ENCODE measurements at regions not wholly inside any gene's neighbourhood (a gene's known extent, or its start where the extent isn't known, plus 50 kb on each side); places are given as distances from the start of the nearest gene placed in this dataset.
A peak's percentile ranks its signal among the peaks of the same experiment; 100 is the strongest.

DNA sequence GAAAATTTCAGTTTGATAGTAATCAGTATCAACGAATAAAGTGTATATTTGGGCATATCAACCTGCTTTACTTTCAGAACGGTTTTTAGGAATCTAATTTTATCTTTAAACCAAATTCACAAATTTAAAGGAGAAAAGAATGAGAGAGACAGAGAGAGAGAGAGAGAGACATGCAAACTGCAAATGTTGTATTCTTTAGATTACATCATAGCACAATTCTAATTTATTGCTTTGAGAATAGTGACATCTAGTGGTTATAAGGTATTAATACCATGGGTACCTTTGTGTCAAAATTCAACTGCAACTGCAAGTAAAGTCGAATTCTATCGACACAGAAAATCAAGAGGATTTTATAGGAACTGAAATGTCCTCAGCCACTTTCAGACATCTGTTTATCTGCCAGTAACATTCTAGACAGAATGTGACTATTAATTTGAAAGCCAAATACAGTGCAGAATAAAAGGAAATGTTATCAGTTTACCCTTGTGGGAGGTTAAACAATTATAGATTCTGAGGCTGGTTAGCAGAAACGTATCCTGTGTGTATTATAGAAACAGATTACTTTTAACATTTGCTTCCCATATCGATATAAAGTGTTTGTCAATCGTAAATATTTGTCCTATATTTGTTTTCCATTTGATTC, 529.8 kb upstream of the VRK2 start:
- ATAC-seq (no peak), DNase-seq (no peak)

GRCh38 chr2:57523304-57523703, 523.3 kb upstream of the VRK2 start:
- DNase-seq (no peak), ATAC-seq (no peak)

DNA sequence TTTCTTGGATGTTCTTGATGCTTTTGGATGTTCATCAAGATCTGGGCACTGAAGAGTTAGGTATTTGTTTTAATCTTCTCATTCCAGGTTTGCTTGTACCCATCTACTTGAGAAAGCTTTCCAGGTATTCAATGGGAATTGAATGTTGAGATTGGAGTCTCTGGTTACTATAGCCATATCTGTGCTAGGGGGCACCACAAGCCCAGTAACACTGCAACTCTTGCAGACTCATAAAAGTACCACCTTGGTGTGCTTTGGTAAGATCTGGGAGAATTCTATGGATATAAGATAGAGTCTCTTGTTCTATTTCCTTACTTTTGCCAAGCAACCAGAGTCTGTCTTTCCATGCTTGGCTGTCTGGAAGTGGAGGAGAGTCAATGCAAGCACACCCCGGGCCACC, 518.9 kb upstream of the VRK2 start:
- DNase-seq: no peak
- ATAC-seq: no peak

DNA sequence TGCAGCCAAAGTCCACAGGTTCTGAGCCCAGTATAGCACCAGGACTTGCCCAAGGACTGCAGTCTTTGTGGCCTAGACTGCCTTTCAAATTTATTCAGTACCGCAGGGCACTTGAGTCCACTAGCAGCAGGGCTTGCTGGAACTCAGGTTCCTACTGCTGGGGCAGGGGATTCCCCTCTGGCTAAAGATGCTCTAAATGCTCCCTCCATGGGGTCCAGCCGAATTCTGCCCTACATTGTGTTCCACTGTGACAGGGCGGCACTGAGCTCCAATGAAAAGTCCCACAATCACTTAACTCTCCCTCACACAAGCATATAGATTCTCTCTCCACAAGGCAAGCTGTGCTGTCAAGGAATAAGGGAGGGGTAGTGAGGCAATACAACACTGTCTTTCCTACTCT, 518.1 kb upstream of the VRK2 start:
- ATAC-seq (no peak), DNase-seq (no peak)

DNA sequence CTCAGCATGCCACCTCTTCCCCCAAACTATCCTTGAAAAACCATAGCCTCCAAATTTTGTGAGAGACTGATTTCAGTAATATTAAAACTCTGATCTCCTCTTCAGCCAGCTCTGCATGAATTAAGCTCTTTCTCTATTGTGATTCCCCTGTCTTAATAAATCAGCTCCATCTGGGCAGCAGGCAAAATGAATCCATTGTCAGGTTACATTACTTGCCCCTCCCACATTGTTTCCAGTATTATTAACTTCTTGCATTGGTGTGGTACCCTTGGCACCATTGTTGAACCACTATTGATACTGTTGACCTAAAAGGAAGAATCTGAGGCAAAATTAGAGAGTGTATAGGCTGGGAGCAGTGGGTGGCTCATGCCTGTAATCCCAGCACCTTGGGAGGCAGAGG, 512.2 kb upstream of the VRK2 start:
- no peak for DNase-seq
- ATAC-seq: no peak

GRCh38 chr2:57536535-57537231, 509.9 kb upstream of the VRK2 start:
- ATAC-seq (no peak), DNase-seq (no peak)

- DNase-seq: no peak
- no peak for ATAC-seq
Measured at GRCh38 chr2:57539761-57540160, 506.8 kb upstream of the VRK2 start.

DNA sequence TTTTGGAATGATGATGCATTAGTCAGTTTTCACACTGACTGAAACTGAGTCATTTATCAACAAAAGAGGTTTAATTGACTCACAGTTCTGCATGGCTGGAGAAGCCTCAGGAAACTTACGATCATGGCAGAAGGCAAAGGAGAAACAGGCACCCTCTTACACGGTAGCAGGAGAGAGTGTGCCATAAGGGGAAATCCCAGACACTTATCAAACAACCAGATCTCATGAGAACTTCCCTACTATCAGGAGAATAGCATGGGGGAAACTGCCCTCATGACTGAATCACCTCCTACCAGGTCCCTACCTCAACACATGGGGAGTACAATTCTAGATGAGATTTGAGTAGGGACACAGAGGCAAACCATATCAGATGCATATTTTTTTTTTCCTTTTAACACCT, 504.5 kb upstream of the VRK2 start:
- DNase-seq (no peak), ATAC-seq (peak; percentile 72)

DNA sequence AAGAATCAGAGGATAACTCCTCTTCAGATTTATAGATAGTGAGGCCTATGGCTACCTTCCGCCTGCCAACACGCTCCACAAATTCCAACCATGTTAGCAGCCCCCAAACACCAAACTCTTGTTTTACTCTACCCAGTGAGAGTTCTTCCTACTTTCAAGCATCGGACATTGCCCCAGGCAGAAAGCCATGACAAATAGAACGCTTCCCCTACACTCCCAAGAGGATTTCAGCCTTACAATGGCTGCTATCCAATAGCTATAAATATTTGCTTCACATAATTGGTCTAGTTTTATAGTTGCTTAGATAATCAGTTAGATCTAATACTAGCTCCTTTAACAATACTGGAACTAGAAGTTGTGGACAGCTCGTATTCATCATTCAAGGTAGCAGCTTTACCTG, 503.4 kb upstream of the VRK2 start:
- DNase-seq (no peak), ATAC-seq (no peak)

- ATAC-seq (no peak), DNase-seq (no peak)
Measured at GRCh38 chr2:57544624-57545023, 502.0 kb upstream of the VRK2 start.

DNA sequence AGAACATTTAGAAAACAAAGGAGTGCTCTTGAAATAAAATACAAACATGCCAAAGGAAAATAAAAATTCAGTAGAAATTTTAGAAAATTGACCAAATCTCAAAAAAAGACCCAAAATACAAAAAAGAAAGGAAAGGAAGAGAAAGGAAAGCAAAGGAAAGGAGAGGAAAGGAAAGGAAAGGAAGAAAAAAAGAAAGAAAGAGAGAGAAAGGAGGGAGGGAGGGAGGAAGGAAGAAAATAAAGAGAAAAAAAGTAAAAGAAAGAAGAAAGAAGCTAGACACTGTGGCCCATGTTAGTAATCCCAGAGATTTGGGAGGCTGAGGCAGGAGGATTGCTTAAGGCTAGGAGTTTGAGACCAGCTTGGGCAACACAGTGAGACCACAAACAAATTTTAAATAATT, 500.1 kb upstream of the VRK2 start:
- DNase-seq (no peak), ATAC-seq (no peak)

- DNase-seq: no peak
- ATAC-seq: no peak
Measured at GRCh38 chr2:57549642-57550102, 496.9 kb upstream of the VRK2 start.

DNA sequence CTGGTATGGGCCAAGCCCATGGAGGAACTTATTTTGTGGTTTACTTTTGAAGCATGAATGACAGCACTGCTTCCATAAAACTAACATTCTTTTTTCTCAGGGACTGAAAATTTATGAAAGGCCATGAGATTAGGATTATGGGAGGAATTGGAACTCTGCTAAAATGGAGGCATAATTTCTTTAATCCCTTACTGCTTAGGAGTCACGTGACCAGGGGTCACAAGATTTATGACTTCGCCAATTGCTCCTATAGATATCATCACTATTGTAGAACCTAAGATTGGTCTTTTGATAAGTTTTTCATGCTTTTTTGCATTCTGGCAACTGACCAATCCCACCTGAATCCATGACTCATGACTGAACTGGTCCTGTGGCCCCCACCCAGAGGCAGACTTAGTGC, 495.7 kb upstream of the VRK2 start:
- DNase-seq (no peak), ATAC-seq (no peak)

- ATAC-seq: no peak
- no peak for DNase-seq
Measured at GRCh38 chr2:57552885-57553284, 493.7 kb upstream of the VRK2 start.

DNA sequence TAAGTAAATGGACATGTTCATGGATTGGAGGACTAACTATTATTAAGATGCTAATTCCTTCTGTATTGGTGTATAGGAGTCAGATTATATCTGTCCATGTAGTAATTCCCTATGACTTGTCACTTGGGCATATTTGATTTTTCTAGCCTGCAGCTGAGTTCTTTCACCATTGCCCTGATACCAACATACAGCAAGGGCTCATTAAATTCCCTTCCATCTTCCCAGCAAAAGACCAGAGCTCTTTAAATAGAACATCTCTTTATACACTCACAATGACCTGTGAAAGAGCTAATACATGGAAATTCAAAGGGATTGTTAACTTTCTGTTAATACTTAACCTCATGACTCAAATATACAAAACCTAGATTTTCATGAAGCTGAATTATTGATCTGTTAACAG, 492.3 kb upstream of the VRK2 start:
- no peak for ATAC-seq
- no peak for DNase-seq

GRCh38 chr2:57558312-57558711, 488.3 kb upstream of the VRK2 start:
- DNase-seq (no peak), ATAC-seq (no peak)

GRCh38 chr2:57562495-57562894, 484.1 kb upstream of the VRK2 start:
- ATAC-seq: no peak
- no peak for DNase-seq

- no peak for DNase-seq
- no peak for ATAC-seq
Measured at GRCh38 chr2:57563015-57563414, 483.6 kb upstream of the VRK2 start.

- DNase-seq: no peak
- ATAC-seq: no peak
Measured at GRCh38 chr2:57567245-57567644, 479.4 kb upstream of the VRK2 start.

GRCh38 chr2:57569396-57569795, 477.2 kb upstream of the VRK2 start:
- DNase-seq: no peak
- ATAC-seq: no peak

- no peak for DNase-seq
- ATAC-seq: no peak
Measured at GRCh38 chr2:57570961-57571360, 475.6 kb upstream of the VRK2 start.

DNA sequence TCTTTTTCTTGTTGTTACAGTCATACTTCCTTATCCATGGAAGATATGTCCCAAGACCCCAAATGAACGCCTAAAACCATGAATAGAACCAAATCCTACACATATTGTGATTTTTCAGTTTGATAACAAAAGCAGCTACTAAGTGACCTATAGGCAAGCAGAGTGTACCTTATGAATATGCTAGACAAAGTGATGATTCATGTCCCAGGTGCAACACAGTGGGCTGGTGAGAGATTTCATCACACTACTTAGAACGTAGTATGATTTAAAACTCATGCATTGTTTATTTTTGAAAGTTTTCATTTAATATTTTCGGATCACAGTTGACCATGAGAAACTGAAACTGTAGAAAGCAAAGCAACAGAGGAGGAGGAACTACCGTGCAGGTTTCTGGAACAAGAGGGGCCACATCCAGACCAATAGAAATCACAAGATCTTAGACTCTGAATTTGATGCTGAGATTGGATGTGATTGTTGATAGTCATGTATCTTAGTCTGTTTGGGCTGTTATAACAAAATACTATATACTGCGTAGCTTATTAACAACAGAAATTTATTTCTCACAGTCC, 470.8 kb upstream of the VRK2 start:
- ATAC-seq (no peak), DNase-seq (no peak)

GRCh38 chr2:57576983-57577382, 469.6 kb upstream of the VRK2 start:
- DNase-seq: no peak
- ATAC-seq: no peak

- no peak for DNase-seq
- no peak for ATAC-seq
Measured at GRCh38 chr2:57597940-57598339, 448.7 kb upstream of the VRK2 start.
